HG03558 (cell line): ENCODE measurements at regions not wholly inside any gene's neighbourhood (a gene's known extent, or its start where the extent isn't known, plus 50 kb on each side); places are given as distances from the start of the nearest gene placed in this dataset.
"Not testable (repeated sequence)": the region's sequence is repeated elsewhere in the genome, so short reads cannot be mapped to it uniquely, and the experiment has no call there.

Source experiments
- ATAC-seq: cut with Tn5 transposase; IDR thresholded peaks from one replicate; pipeline ENCODE4 v1.9.1; 2021; ENCODE audit warnings: moderate number of reproducible peaks; ENCODE audit not compliant: unreplicated experiment; ENCODE audit errors: extremely low read depth

- ATAC-seq: no peak
Observed at GRCh38 chr6:118720125-118720473, 68.7 kb upstream of the CEP85L start.

- no peak for ATAC-seq
Observed at GRCh38 chr6:118719351-118720124, 68.1 kb upstream of the CEP85L start.

- no peak for ATAC-seq
Observed at GRCh38 chr6:118718903-118719302, 67.5 kb upstream of the CEP85L start.

GRCh38 chr6:118718297-118718696, 66.9 kb upstream of the CEP85L start:
- ATAC-seq: no peak

- ATAC-seq: no peak
Observed at GRCh38 chr6:118717106-118717505, 65.7 kb upstream of the CEP85L start.

- ATAC-seq: not testable (repeated sequence)
Observed at GRCh38 chr6:118715907-118716306, 64.5 kb upstream of the CEP85L start.

- ATAC-seq: no peak
Observed at GRCh38 chr6:118715376-118715775, 64.0 kb upstream of the CEP85L start.

- no peak for ATAC-seq
Observed at GRCh38 chr6:118714756-118715155, 63.4 kb upstream of the CEP85L start.

- ATAC-seq: no peak
Observed at GRCh38 chr6:118712969-118713368, 61.6 kb upstream of the CEP85L start.

- ATAC-seq: no peak
Observed at GRCh38 chr6:118710616-118711015, 59.2 kb upstream of the CEP85L start.

- peak; percentile 86 for ATAC-seq
Observed at GRCh38 chr6:118709859-118710350, 58.5 kb upstream of the CEP85L start.

- no peak for ATAC-seq
Observed at GRCh38 chr6:118708744-118709143, 57.4 kb upstream of the CEP85L start.

- ATAC-seq: no peak
Observed at GRCh38 chr6:118708055-118708454, 56.7 kb upstream of the CEP85L start.

- no peak for ATAC-seq
Observed at GRCh38 chr6:118706702-118707101, 55.3 kb upstream of the CEP85L start.

GRCh38 chr6:118705544-118706491, 54.4 kb upstream of the CEP85L start:
- peak; percentile 19 for ATAC-seq

GRCh38 chr6:118704915-118705314, 53.5 kb upstream of the CEP85L start:
- ATAC-seq: no peak

- not testable (repeated sequence) for ATAC-seq
Observed at GRCh38 chr6:118701260-118701659, 49.9 kb upstream of the CEP85L start.
